ENCODE measurements at regions not wholly inside any gene's neighbourhood (a gene's known extent, or its start where the extent isn't known, plus 50 kb on each side); places are given as distances from the start of the nearest gene placed in this dataset.

- TF ChIP-seq, protein P1, sequence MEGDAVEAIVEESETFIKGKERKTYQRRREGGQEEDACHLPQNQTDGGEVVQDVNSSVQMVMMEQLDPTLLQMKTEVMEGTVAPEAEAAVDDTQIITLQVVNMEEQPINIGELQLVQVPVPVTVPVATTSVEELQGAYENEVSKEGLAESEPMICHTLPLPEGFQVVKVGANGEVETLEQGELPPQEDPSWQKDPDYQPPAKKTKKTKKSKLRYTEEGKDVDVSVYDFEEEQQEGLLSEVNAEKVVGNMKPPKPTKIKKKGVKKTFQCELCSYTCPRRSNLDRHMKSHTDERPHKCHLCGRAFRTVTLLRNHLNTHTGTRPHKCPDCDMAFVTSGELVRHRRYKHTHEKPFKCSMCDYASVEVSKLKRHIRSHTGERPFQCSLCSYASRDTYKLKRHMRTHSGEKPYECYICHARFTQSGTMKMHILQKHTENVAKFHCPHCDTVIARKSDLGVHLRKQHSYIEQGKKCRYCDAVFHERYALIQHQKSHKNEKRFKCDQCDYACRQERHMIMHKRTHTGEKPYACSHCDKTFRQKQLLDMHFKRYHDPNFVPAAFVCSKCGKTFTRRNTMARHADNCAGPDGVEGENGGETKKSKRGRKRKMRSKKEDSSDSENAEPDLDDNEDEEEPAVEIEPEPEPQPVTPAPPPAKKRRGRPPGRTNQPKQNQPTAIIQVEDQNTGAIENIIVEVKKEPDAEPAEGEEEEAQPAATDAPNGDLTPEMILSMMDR (IDR thresholded peaks at IDR 0.05; ENCODE audit: low read length) = no peak
- TF ChIP-seq EZH2 (IDR thresholded peaks at IDR 0.05; ENCODE audit: borderline replicate concordance, low read length) = no peak
These were observed 61.3 kb upstream of the CASK start for GRCh38 chrX:41984628-41985027.

Measured in OCI-LY1 (cell line).